PC-9 (cell line): ENCODE measurements at regions not wholly inside any gene's neighbourhood (a gene's known extent, or its start where the extent isn't known, plus 50 kb on each side); places are given as distances from the start of the nearest gene placed in this dataset.

Source experiments
- BruUV-seq: library from RNA; stranded (reverse); fragments of 400-500 nt; replicated peaks from 2 replicates; lab custom pipeline; 2021; lab: Mats Ljungman, UMichigan
- CTCF ChIA-PET: fragments of 300-600 bp; sonication (Branson Sonifier 250); formaldehyde crosslinking; loops from one replicate; lab custom pipeline; 2022; ENCODE audit warnings: antibody characterized with exemption; lab: Charles Lee
- POLR2A ChIA-PET: fragments of 300-600 bp; sonication (Branson Sonifier 250); formaldehyde crosslinking; loops from one replicate; lab custom pipeline; 2022; ENCODE audit warnings: antibody characterized with exemption; ENCODE audit not compliant: unreplicated experiment; lab: Charles Lee
- DNase-seq, 2 experiments: peaks; one replicate each; pipeline versions ENCODE4 v3.0.0 to v3.0.0-alpha.2; 2015 to 2022; ENCODE audit warnings: mixed read lengths in 1 of 2
- H2AFZ ChIP-seq: fragments of 200-600 bp; sonication (generic); 2 replicates; pipeline ENCODE4 v1.8.1; 2017; ENCODE audit warnings: antibody characterized with exemption
- H3F3A ChIP-seq: fragments of 200-600 bp; sonication (generic); 2 replicates; pipeline ENCODE4 v1.8.1; 2017; ENCODE audit warnings: antibody characterized with exemption, mild to moderate bottlenecking, low read depth; ENCODE audit not compliant: insufficient read depth
- H3K27ac ChIP-seq: fragments of 200-600 bp; sonication (generic); 2 replicates; pipeline ENCODE4 v1.6.1; 2016; ENCODE audit warnings: mixed run types
- H3K27me3 ChIP-seq: fragments of 200-600 bp; sonication (generic); 2 replicates; pipeline ENCODE4 v1.6.1; 2016; ENCODE audit warnings: low read depth, mixed run types; ENCODE audit not compliant: insufficient read depth
- H3K36me3 ChIP-seq: fragments of 200-600 bp; sonication (generic); 2 replicates; pipeline ENCODE4 v1.6.1; 2016; ENCODE audit warnings: low read depth, mixed run types
- H3K4me1 ChIP-seq: fragments of 200-600 bp; sonication (generic); replicated peaks from 2 replicates; pipeline ENCODE4 v1.6.1; 2016; ENCODE audit warnings: mixed run types; ENCODE audit not compliant: insufficient read depth
- H3K4me2 ChIP-seq: fragments of 200-600 bp; sonication (generic); 2 replicates; pipeline ENCODE4 v1.6.1; 2017; ENCODE audit warnings: mixed run types
- H3K4me3 ChIP-seq: fragments of 200-600 bp; sonication (generic); 2 replicates; pipeline ENCODE4 v1.6.1; 2016; ENCODE audit warnings: mixed run types
- H3K79me2 ChIP-seq: fragments of 200-600 bp; sonication (generic); 2 replicates; pipeline ENCODE4 v1.6.1; 2017; ENCODE audit warnings: low read depth, mixed run types
- H3K9me2 ChIP-seq: fragments of 200-600 bp; sonication (generic); 2 replicates; pipeline ENCODE4 v1.8.1; 2017; ENCODE audit warnings: mild to moderate bottlenecking; ENCODE audit not compliant: insufficient read depth
- H3K9me3 ChIP-seq: fragments of 200-600 bp; sonication (generic); 2 replicates; pipeline ENCODE4 v1.8.1; 2016; ENCODE audit warnings: low read depth; ENCODE audit not compliant: insufficient read depth
- H4K20me1 ChIP-seq: fragments of 200-600 bp; sonication (generic); 2 replicates; pipeline ENCODE4 v1.8.1; 2017; ENCODE audit not compliant: insufficient read depth
- EZH2 ChIP-seq: fragments of 200-600 bp; sonication (generic); IDR thresholded peaks from 2 replicates; pipeline ENCODE4 v1.8.0; 2017; ENCODE audit warnings: antibody characterized with exemption, low read depth
- intact Hi-C: fragments of 100-400 bp; cut with micrococcal nuclease; formaldehyde crosslinking; loops from one replicate; pipeline ENCODE4 v1.10.0; 2022; ENCODE audit not compliant: unreplicated experiment
- TF ChIP-seq, protein P1 (sequence below): fragments of 200-600 bp; sonication (generic); conservative IDR thresholded peaks from 2 replicates; pipeline ENCODE4 v1.6.1; 2017; ENCODE audit warnings: mixed run types, antibody characterized with exemption, mild to moderate bottlenecking, moderate library complexity

DNA sequence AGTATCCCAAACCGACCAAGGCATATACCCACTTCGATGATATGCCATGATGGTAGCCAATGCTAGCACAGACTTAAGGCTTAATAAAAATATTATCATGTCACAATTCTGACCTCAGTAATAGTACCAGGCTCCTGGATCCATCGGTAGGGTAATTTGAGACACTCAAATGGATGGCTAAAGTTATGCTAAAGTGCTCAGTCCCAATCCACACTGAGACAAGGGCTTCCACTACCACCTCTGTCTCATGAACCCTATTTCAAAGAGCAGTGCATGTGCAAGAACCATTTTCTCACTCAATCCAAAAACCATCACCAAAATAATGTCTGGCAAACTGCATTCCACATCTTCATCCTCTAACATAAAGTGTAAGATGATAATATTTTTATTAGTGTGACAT is 122.4 kb upstream of the KRR1 start:
- TF ChIP-seq, protein P1, sequence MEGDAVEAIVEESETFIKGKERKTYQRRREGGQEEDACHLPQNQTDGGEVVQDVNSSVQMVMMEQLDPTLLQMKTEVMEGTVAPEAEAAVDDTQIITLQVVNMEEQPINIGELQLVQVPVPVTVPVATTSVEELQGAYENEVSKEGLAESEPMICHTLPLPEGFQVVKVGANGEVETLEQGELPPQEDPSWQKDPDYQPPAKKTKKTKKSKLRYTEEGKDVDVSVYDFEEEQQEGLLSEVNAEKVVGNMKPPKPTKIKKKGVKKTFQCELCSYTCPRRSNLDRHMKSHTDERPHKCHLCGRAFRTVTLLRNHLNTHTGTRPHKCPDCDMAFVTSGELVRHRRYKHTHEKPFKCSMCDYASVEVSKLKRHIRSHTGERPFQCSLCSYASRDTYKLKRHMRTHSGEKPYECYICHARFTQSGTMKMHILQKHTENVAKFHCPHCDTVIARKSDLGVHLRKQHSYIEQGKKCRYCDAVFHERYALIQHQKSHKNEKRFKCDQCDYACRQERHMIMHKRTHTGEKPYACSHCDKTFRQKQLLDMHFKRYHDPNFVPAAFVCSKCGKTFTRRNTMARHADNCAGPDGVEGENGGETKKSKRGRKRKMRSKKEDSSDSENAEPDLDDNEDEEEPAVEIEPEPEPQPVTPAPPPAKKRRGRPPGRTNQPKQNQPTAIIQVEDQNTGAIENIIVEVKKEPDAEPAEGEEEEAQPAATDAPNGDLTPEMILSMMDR = no peak
- no peak overlapping the region for H2AFZ ChIP-seq
- no TSS peak for BruUV-seq
- H4K20me1 ChIP-seq = no peaks in the 10 kb centered on the region
- H3K9me2 ChIP-seq = no peaks in the 10 kb centered on the region
- H3K4me3 ChIP-seq = no peak overlapping the region
- H3K79me2 ChIP-seq = no peaks in the 10 kb centered on the region
- H3K36me3 ChIP-seq = no peaks in the 10 kb centered on the region
- H3K9me3 ChIP-seq = peaks cover 3% of the 10 kb centered on the region; the same call in 1 of the 2 replicates
- H3F3A ChIP-seq = peaks cover 10% of the 10 kb centered on the region; the same call in 1 of the 2 replicates
- ChIA-PET CTCF (no interaction called here), POLR2A (no interaction called here)
- H3K27ac ChIP-seq = no peak overlapping the region
- H3K4me2 ChIP-seq = no peak overlapping the region
- intact Hi-C loops = no loop called here
- no peak for DNase-seq
- peaks cover 16% of the 10 kb centered on the region for H3K4me1 ChIP-seq
- no peaks in the 10 kb centered on the region for H3K27me3 ChIP-seq

- POLR2A ChIA-PET = no interaction called here
- Histone ChIP-seq H3K4me2 (no peak overlapping the region), H3K27me3 (no peaks in the 10 kb centered on the region), H3K4me1 (peaks cover 16% of the 10 kb centered on the region), H3K36me3 (no peaks in the 10 kb centered on the region), H4K20me1 (no peaks in the 10 kb centered on the region), H3F3A (peaks cover 10% of the 10 kb centered on the region; the same call in 1 of the 2 replicates), H3K79me2 (no peaks in the 10 kb centered on the region), H3K9me2 (no peaks in the 10 kb centered on the region), H3K27ac (no peak overlapping the region), H2AFZ (no peak overlapping the region), H3K9me3 (peaks cover 3% of the 10 kb centered on the region; the same call in 1 of the 2 replicates), H3K4me3 (no peak overlapping the region)
- CTCF ChIA-PET = no interaction called here
- BruUV-seq = no TSS peak
- intact Hi-C loops = no loop called here
- DNase-seq = no peak
- TF ChIP-seq EZH2 = no peak
- TF ChIP-seq, protein P1 = no peak
These were observed 121.0 kb upstream of the KRR1 start for GRCh38 chr12:75632442-75632841.

DNA sequence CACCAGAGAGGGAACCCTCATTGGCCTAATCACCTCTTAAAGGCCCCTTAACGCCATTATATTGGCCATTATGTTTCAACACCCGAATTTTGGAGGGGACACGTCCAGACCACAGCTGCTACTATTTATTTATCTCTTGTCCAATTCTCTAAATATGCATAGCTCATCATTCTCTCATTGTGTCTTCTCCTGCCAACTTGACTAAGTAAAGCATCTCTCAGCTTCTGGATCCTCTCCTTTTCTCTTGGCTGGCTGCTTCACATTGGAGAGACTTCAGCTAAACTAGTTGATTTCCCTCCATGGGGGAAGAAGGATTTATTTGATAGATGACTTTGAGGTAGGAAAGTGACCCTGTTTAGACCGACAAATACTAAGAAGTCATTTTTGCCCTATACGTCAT is 120.4 kb upstream of the KRR1 start:
- no TSS peak for BruUV-seq
- ChIA-PET CTCF (no interaction called here), POLR2A (no interaction called here)
- H3F3A ChIP-seq = peaks cover 10% of the 10 kb centered on the region; the same call in 1 of the 2 replicates
- H3K79me2 ChIP-seq = no peaks in the 10 kb centered on the region
- H3K27me3 ChIP-seq = no peaks in the 10 kb centered on the region
- no peak for TF ChIP-seq EZH2
- TF ChIP-seq, protein P1 = no peak
- H3K4me2 ChIP-seq = no peak overlapping the region
- H3K4me3 ChIP-seq = no peak overlapping the region
- no peaks in the 10 kb centered on the region for H3K9me2 ChIP-seq
- intact Hi-C loops = no loop called here
- H3K4me1 ChIP-seq = peaks cover 16% of the 10 kb centered on the region
- no peak overlapping the region for H2AFZ ChIP-seq
- H3K27ac ChIP-seq = no peak overlapping the region
- no peaks in the 10 kb centered on the region for H3K36me3 ChIP-seq
- H4K20me1 ChIP-seq = no peaks in the 10 kb centered on the region
- no peak for DNase-seq
- peaks cover 3% of the 10 kb centered on the region; the same call in 1 of the 2 replicates for H3K9me3 ChIP-seq
